GM12878 (cell line): ENCODE measurements at regions not wholly inside any gene's neighbourhood (a gene's known extent, or its start where the extent isn't known, plus 50 kb on each side); places are given as distances from the start of the nearest gene placed in this dataset.

Experiments used
- ATAC-seq: fragments of 200-7000 bp; cut with Tn5 transposase; 3 replicates; pipeline ENCODE4 v1.9.1; 2020; ENCODE audit warnings: mild to moderate bottlenecking, moderate library complexity
- BruUV-seq: library from RNA; stranded (reverse); fragments of 400-500 nt; replicated peaks from 2 replicates; lab custom pipeline; 2021; lab: Mats Ljungman, UMichigan
- CTCF ChIA-PET: fragments of 300-600 bp; sonication (Branson Sonifier 250); formaldehyde crosslinking; extraction: SDS; loops from one replicate; lab custom pipeline; 2021; ENCODE audit warnings: inconsistent platforms; lab: Yijun Ruan, JAX
- POLR2A ChIA-PET: fragments of 350-600 bp; formaldehyde crosslinking; extraction: SDS; loops from one replicate; lab custom pipeline; 2021; ENCODE audit warnings: inconsistent platforms; lab: Charles Lee
- RAD21 ChIA-PET: fragments of 300-600 bp; sonication (Branson Sonifier 250); formaldehyde crosslinking; loops from one replicate; lab custom pipeline; 2023; ENCODE audit warnings: antibody characterized with exemption; ENCODE audit not compliant: unreplicated experiment; lab: Charles Lee
- SMC1A ChIA-PET: fragments of 300-600 bp; sonication (Branson Sonifier 250); formaldehyde crosslinking; loops from one replicate; lab custom pipeline; 2023; ENCODE audit not compliant: unreplicated experiment, uncharacterized antibody; lab: Charles Lee
- DNase-seq: peaks from one replicate; pipeline ENCODE4 v3.0.0-alpha.2; 2011; ENCODE audit warnings: low read depth, low spot score
- FAIRE-seq: peaks from 3 replicates; lab custom pipeline; 2011; peaks lifted over from hg19 to GRCh38; lab: Jason Lieb, UNC
- H2AFZ ChIP-seq: 2 replicates; pipeline ENCODE4 v1.6.0; 2011; ENCODE audit warnings: low read depth, low read length, control low read depth; ENCODE audit not compliant: control insufficient read depth
- H3K27ac ChIP-seq: 2 replicates; pipeline ENCODE4 v1.5.1; 2011; ENCODE audit warnings: control low read depth; ENCODE audit not compliant: control insufficient read depth, insufficient read depth
- H3K27me3 ChIP-seq, 2 experiments: replicated peaks in 1 of 2; 2 replicates each; pipeline versions ENCODE4 v1.6.0 to v1.6.1; 2011; ENCODE audit warnings: low read length in 1 of 2; ENCODE audit not compliant: control insufficient read depth in 2 of 2, insufficient read depth in 2 of 2
- H3K36me3 ChIP-seq, 2 experiments: 2 replicates each; pipeline ENCODE4 v1.5.1; 2011; ENCODE audit warnings: low read length in 1 of 2; ENCODE audit not compliant: control insufficient read depth in 2 of 2, insufficient read depth in 2 of 2
- H3K4me1 ChIP-seq: 2 replicates; pipeline ENCODE4 v1.6.1; 2011; ENCODE audit warnings: mild to moderate bottlenecking, low read length, moderate library complexity, mixed read lengths; ENCODE audit not compliant: control insufficient read depth, insufficient read depth
- H3K4me2 ChIP-seq: 2 replicates; pipeline ENCODE4 v1.6.0; 2011; ENCODE audit warnings: control low read depth; ENCODE audit not compliant: control insufficient read depth, insufficient read depth
- H3K4me3 ChIP-seq: fragments of 200-600 bp; sonication (generic); 2 replicates; pipeline ENCODE4 v1.5.1; 2016
- H3K79me2 ChIP-seq: 2 replicates; pipeline ENCODE4 v1.6.0; 2011; ENCODE audit warnings: low read length; ENCODE audit not compliant: control insufficient read depth, insufficient read depth
- H3K9ac ChIP-seq: 2 replicates; pipeline ENCODE4 v1.8.0; 2011; ENCODE audit warnings: low read length, control low read depth, mixed read lengths; ENCODE audit not compliant: control insufficient read depth, insufficient read depth
- H3K9me3 ChIP-seq: replicated peaks from 3 replicates; pipeline ENCODE4 v1.5.1; 2011; ENCODE audit warnings: mild to moderate bottlenecking, low read length; ENCODE audit not compliant: control insufficient read depth, insufficient read depth
- H4K20me1 ChIP-seq: 2 replicates; pipeline ENCODE4 v1.6.0; 2011; ENCODE audit not compliant: control insufficient read depth, insufficient read depth
- E4F1 ChIP-seq: fragments of 450-650 bp; IDR thresholded peaks from 2 replicates; pipeline ENCODE4 v1.6.1; 2018; ENCODE audit warnings: borderline replicate concordance, mild to moderate bottlenecking; ENCODE audit not compliant: partially characterized antibody
- FOXM1 ChIP-seq: IDR thresholded peaks from 2 replicates; pipeline ENCODE4 v1.6.1; 2012; ENCODE audit warnings: low read depth, mild to moderate bottlenecking, inconsistent platforms, low read length, moderate library complexity
- KLF5 ChIP-seq: fragments of 450-650 bp; IDR thresholded peaks from 2 replicates; pipeline ENCODE4 v1.6.1; 2014; ENCODE audit warnings: mild to moderate bottlenecking; ENCODE audit not compliant: partially characterized antibody
- MAX ChIP-seq: IDR thresholded peaks from 2 replicates; pipeline ENCODE4 v1.6.1; 2012; ENCODE audit warnings: low read depth, low read length, improper control_type of control experiment
- MEF2A ChIP-seq: IDR thresholded peaks from 2 replicates; pipeline ENCODE4 v1.6.1; 2011; ENCODE audit warnings: low read depth, mild to moderate bottlenecking, low read length, moderate library complexity; ENCODE audit not compliant: insufficient read depth
- MTA2 ChIP-seq: fragments of 450-650 bp; IDR thresholded peaks from 2 replicates; pipeline ENCODE4 v1.6.1; 2016; ENCODE audit warnings: low read depth, mild to moderate bottlenecking, moderate library complexity
- NFYA ChIP-seq: IDR thresholded peaks from 2 replicates; pipeline ENCODE4 v1.6.1; 2011; ENCODE audit warnings: low read depth, mild to moderate bottlenecking, low read length, improper control_type of control experiment, borderline replicate concordance
- PAX8 ChIP-seq: fragments of 450-650 bp; IDR thresholded peaks from 2 replicates; pipeline ENCODE4 v1.6.1; 2017; ENCODE audit warnings: mild to moderate bottlenecking, moderate library complexity
- RAD21 ChIP-seq: IDR thresholded peaks from 2 replicates; pipeline ENCODE4 v1.6.1; 2011; ENCODE audit warnings: mild to moderate bottlenecking, low read depth, low read length, moderate library complexity; ENCODE audit not compliant: insufficient read depth
- RUNX3 ChIP-seq: IDR thresholded peaks from 2 replicates; pipeline ENCODE4 v1.6.1; 2012; ENCODE audit warnings: low read length, inconsistent platforms
- SIX5 ChIP-seq: IDR thresholded peaks from 2 replicates; pipeline ENCODE4 v1.6.1; 2011; ENCODE audit warnings: mild to moderate bottlenecking, low read depth, low read length, moderate library complexity; ENCODE audit not compliant: severe bottlenecking
- SUZ12 ChIP-seq: fragments of 200-600 bp; sonication (generic); IDR thresholded peaks from one replicate; pipeline ENCODE4 v1.6.1; 2018; ENCODE audit warnings: antibody characterized with exemption, mild to moderate bottlenecking; ENCODE audit not compliant: unreplicated experiment
- TARDBP ChIP-seq: IDR thresholded peaks from 2 replicates; pipeline ENCODE4 v1.6.1; 2016; ENCODE audit warnings: borderline replicate concordance
- YBX1 ChIP-seq: fragments of 450-650 bp; IDR thresholded peaks from 2 replicates; pipeline ENCODE4 v1.6.1; 2016; ENCODE audit warnings: antibody characterized with exemption
- ZBED1 ChIP-seq: IDR thresholded peaks from 2 replicates; pipeline ENCODE4 v1.6.1; 2016; ENCODE audit warnings: borderline replicate concordance
- ZNF384 ChIP-seq: IDR thresholded peaks from 2 replicates; pipeline ENCODE4 v1.6.1; 2012; ENCODE audit warnings: low read depth, mild to moderate bottlenecking, low read length, improper control_type of control experiment, borderline replicate concordance
- WGBS: methylation state at CpG from one replicate; pipeline ENCODE4 v1.1.6; 2016; ENCODE audit warnings: low lambda C conversion rate; ENCODE audit not compliant: insufficient replicate concordance, insufficient coverage; ENCODE audit errors: missing lambda C conversion rate; 5-methylcytosine and 5-hydroxymethylcytosine counted together
- in situ Hi-C: fragments of 300-500 bp; cut with MboI; formaldehyde crosslinking; loops from 9 replicates; pipeline ENCODE4 v1.14.3; 2018; ENCODE audit warnings: mixed read lengths
- intact Hi-C: fragments of 100-400 bp; cut with micrococcal nuclease; formaldehyde crosslinking; loops from one replicate; pipeline ENCODE4 v1.14.2; 2022; ENCODE audit not compliant: unreplicated experiment
- TF ChIP-seq, protein P1 (sequence below): IDR thresholded peaks from 2 replicates; pipeline ENCODE4 v1.6.1; 2012; ENCODE audit warnings: low read depth, low read length, improper control_type of control experiment

DNA sequence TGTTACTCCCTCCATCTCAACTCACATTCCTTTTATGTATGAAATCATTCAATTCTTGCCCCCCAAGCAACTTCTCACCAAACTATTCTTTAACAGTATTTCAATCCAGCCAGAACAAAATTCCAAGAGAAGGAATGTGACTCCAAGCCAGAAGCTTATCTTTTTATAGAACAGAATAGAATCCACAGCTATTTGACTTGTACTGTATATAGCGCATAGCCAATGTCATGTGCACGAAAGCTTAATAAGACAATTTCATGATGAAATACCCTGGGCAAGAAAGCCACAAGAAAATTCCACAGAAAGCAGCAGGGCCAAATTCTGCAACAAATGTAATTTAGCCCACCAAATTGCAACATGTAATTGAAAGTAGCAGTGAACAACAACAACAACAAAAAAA, 127.6 kb upstream of the UBE2E2 start (continued):
- TF ChIP-seq MEF2A: no peak
- TF ChIP-seq RAD21: no peak

DNA sequence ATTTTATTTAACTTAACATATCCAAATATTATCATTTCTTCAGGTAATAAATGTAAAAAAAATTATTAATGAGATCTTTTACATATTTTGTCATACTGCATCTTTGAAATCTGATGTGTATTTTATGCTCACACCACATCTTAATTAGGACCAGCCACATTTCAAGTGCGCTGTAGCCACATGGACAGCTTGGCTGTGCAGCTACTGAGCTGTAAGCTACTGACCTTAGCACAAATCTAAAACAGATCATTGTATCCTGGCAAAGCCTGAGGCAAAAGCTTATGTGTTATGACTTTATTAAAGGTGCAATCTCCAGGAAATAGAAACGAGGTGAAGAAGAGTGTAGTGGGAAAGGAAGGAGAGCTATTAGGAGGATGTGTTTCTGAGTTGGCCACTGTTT, 126.7 kb upstream of the UBE2E2 start:
- Histone ChIP-seq H2AFZ (no peak overlapping the region), H3K4me1 (peaks cover 9% of the 10 kb centered on the region), H3K27me3 (no peaks in the 10 kb centered on the region), H3K9me3 (no peaks in the 10 kb centered on the region), H3K36me3 (no peaks in the 10 kb centered on the region), H3K79me2 (no peaks in the 10 kb centered on the region), H3K4me3 (no peak overlapping the region), H3K9ac (no peak overlapping the region), H3K27ac (no peak overlapping the region), H3K4me2 (no peak overlapping the region), H4K20me1 (no peaks in the 10 kb centered on the region)
- no peak for ATAC-seq
- no TSS peak for BruUV-seq
- ChIA-PET RAD21 (no interaction called here), SMC1A (interaction anchor here (1.2 to 1.7 kb wide), 3 partner anchors 8 to 130 kb away, joined by 3 to 4 read pairs (median 4); no protein-coding TSS in a partner anchor), CTCF (interaction anchor here (1.2 kb wide), 1 partner anchor 22 kb away, joined by 3 read pairs; no protein-coding TSS in a partner anchor), POLR2A (no interaction called here)
- in situ Hi-C loops: no loop called here
- intact Hi-C loops: no loop called here
- no peak for DNase-seq
- FAIRE-seq: no peak
- WGBS: 48% methylated on average over 2 of the region's 2 CpGs
- TF ChIP-seq SIX5: no peak
- TF ChIP-seq NFYA: no peak
- no peak for TF ChIP-seq MAX
- TF ChIP-seq YBX1: no peak
- no peak for TF ChIP-seq ZBED1
- no peak for TF ChIP-seq TARDBP
- TF ChIP-seq PAX8: no peak
- TF ChIP-seq MTA2: no peak
- no peak for TF ChIP-seq E4F1
- TF ChIP-seq SUZ12: no peak
- TF ChIP-seq RUNX3: no peak
- no peak for TF ChIP-seq FOXM1
- TF ChIP-seq, protein P1, sequence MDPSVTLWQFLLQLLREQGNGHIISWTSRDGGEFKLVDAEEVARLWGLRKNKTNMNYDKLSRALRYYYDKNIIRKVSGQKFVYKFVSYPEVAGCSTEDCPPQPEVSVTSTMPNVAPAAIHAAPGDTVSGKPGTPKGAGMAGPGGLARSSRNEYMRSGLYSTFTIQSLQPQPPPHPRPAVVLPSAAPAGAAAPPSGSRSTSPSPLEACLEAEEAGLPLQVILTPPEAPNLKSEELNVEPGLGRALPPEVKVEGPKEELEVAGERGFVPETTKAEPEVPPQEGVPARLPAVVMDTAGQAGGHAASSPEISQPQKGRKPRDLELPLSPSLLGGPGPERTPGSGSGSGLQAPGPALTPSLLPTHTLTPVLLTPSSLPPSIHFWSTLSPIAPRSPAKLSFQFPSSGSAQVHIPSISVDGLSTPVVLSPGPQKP: no peak
- no peak for TF ChIP-seq ZNF384
- TF ChIP-seq KLF5: no peak
